ENCODE measurements at regions not wholly inside any gene's neighbourhood (a gene's known extent, or its start where the extent isn't known, plus 50 kb on each side); places are given as distances from the start of the nearest gene placed in this dataset.
"Not testable (repeated sequence)": the region's sequence is repeated elsewhere in the genome, so short reads cannot be mapped to it uniquely, and the experiment has no call there.

- no peak for DNase-seq (ENCODE audit: low read depth)
- no peak overlapping the region for H3K4me3 ChIP-seq (ENCODE audit: control insufficient read depth, low read depth, low read length)
- TF ChIP-seq, protein P1, sequence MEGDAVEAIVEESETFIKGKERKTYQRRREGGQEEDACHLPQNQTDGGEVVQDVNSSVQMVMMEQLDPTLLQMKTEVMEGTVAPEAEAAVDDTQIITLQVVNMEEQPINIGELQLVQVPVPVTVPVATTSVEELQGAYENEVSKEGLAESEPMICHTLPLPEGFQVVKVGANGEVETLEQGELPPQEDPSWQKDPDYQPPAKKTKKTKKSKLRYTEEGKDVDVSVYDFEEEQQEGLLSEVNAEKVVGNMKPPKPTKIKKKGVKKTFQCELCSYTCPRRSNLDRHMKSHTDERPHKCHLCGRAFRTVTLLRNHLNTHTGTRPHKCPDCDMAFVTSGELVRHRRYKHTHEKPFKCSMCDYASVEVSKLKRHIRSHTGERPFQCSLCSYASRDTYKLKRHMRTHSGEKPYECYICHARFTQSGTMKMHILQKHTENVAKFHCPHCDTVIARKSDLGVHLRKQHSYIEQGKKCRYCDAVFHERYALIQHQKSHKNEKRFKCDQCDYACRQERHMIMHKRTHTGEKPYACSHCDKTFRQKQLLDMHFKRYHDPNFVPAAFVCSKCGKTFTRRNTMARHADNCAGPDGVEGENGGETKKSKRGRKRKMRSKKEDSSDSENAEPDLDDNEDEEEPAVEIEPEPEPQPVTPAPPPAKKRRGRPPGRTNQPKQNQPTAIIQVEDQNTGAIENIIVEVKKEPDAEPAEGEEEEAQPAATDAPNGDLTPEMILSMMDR (IDR thresholded peaks at IDR 0.05; ENCODE audit: control insufficient read depth, insufficient read depth, low read depth, low read length, missing control alignments) = no peak
These were observed 1191.6 kb upstream of the CRIM1 start for GRCh38 chr2:35163948-35164347.

GRCh38 chr2:35160871-35161270, 1194.7 kb upstream of the CRIM1 start:
- DNase-seq (ENCODE audit: low read depth) = no peak
- TF ChIP-seq, protein P1 (IDR thresholded peaks at IDR 0.05; ENCODE audit: control insufficient read depth, insufficient read depth, low read depth, low read length, missing control alignments) = no peak
- no peak overlapping the region for H3K4me3 ChIP-seq (ENCODE audit: control insufficient read depth, low read depth, low read length)

GRCh38 chr2:35125871-35126270, 1229.7 kb upstream of the CRIM1 start:
- TF ChIP-seq, protein P1 (IDR thresholded peaks at IDR 0.05; ENCODE audit: control insufficient read depth, insufficient read depth, low read depth, low read length, missing control alignments) = no peak
- DNase-seq (ENCODE audit: low read depth) = no peak
- H3K4me3 ChIP-seq (ENCODE audit: control insufficient read depth, low read depth, low read length) = no peak overlapping the region

- H3K4me3 ChIP-seq (ENCODE audit: control insufficient read depth, low read depth, low read length) = no peak overlapping the region
- TF ChIP-seq, protein P1 (IDR thresholded peaks at IDR 0.05; ENCODE audit: control insufficient read depth, insufficient read depth, low read depth, low read length, missing control alignments) = no peak
- no peak for DNase-seq (ENCODE audit: low read depth)
These were observed 1230.3 kb upstream of the CRIM1 start for GRCh38 chr2:35125278-35125677.

DNA sequence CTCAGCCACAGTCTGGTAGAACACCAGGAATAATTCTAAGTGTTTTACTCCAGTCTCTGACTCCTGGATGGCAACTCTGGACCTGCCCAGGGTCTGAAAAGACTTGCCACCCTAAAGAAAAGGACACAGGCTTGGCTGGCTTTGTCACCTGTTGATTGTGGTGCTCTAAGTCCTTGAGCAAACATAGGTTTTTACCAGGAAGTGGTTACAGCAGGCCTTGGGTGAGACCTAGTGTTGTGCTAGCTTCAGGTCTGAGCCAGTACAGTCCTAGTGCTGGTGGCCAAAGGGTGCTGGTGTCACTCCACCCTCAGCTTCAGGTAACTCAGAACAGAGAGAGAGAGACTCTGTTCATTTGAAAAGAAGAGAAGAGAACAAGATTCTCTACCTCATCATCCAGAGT, 1239.4 kb upstream of the CRIM1 start:
- no peak overlapping the region for H3K4me3 ChIP-seq (ENCODE audit: control insufficient read depth, low read depth, low read length)
- TF ChIP-seq, protein P1 (IDR thresholded peaks at IDR 0.05; ENCODE audit: control insufficient read depth, insufficient read depth, low read depth, low read length, missing control alignments) = no peak
- no peak for DNase-seq (ENCODE audit: low read depth)

GRCh38 chr2:35114765-35115164, 1240.8 kb upstream of the CRIM1 start:
- DNase-seq (ENCODE audit: low read depth) = no peak
- H3K4me3 ChIP-seq (ENCODE audit: control insufficient read depth, low read depth, low read length) = no peak overlapping the region
- TF ChIP-seq, protein P1 (IDR thresholded peaks at IDR 0.05; ENCODE audit: control insufficient read depth, insufficient read depth, low read depth, low read length, missing control alignments) = no peak

DNA sequence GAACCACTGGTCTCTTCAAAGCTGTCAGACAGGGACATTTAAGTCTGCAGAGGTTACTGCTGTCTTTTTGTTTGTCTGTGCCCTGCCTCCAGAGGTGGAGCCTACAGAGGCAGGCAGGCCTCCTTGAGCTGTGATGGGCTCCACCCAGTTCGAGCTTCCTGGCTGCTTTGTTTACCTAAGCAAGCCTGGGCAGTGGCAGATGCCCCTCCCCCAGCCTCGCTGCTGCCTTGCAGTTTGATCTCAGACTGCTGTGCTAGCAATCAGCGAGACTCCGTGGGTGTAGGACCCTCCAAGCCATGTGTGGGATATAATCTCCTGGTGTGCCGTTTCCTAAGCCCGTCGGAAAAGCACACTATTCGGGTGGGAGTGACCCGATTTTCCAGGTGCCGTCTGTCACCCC, 1243.2 kb upstream of the CRIM1 start:
- DNase-seq (ENCODE audit: low read depth); H3K4me3 ChIP-seq (ENCODE audit: control insufficient read depth, low read depth, low read length): not testable (repeated sequence)
